ENCODE measurements at regions not wholly inside any gene's neighbourhood (a gene's known extent, or its start where the extent isn't known, plus 50 kb on each side); places are given as distances from the start of the nearest gene placed in this dataset.

DNA sequence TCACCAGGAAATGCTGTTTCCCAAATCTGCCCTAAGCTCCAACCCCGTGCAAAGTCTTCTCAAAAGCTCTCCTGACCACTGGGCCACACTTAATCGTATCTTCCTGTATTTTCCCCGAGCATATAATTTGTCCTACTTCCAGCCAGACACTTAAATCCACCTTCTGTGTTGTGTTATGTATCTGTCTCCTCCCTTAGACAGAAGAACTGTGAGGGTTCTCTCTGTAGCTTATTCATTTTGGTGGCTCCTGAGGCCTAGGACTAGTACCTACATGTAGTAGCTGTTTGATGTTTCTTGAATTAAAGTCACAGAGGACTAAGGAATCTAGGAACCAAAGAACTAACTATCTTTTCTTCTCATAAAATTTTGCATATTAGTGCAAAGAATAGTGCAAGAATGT, 292.6 kb downstream of the ALDH8A1 start:
- TF ChIP-seq, protein P1, sequence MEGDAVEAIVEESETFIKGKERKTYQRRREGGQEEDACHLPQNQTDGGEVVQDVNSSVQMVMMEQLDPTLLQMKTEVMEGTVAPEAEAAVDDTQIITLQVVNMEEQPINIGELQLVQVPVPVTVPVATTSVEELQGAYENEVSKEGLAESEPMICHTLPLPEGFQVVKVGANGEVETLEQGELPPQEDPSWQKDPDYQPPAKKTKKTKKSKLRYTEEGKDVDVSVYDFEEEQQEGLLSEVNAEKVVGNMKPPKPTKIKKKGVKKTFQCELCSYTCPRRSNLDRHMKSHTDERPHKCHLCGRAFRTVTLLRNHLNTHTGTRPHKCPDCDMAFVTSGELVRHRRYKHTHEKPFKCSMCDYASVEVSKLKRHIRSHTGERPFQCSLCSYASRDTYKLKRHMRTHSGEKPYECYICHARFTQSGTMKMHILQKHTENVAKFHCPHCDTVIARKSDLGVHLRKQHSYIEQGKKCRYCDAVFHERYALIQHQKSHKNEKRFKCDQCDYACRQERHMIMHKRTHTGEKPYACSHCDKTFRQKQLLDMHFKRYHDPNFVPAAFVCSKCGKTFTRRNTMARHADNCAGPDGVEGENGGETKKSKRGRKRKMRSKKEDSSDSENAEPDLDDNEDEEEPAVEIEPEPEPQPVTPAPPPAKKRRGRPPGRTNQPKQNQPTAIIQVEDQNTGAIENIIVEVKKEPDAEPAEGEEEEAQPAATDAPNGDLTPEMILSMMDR (IDR thresholded peaks at IDR 0.05; ENCODE audit: extremely low read depth in 1 of 2, insufficient read depth in 1 of 2, low read depth in 1 of 2, low read length in 2 of 2): no peak
- TF ChIP-seq JUN (IDR thresholded peaks at IDR 0.05; ENCODE audit: borderline replicate concordance, insufficient read depth, insufficient read length, low read depth) (no peak), POLR2A (IDR thresholded peaks at IDR 0.05; ENCODE audit: low read depth, low read length) (no peak), POLR2AphosphoS5 (IDR thresholded peaks at IDR 0.05; ENCODE audit: insufficient read depth, low read depth, low read length) (no peak), GATA2 (IDR thresholded peaks at IDR 0.05; ENCODE audit: insufficient read depth, insufficient read length, low read depth, low read length) (no peak)
- TF ChIP-seq, protein P2, sequence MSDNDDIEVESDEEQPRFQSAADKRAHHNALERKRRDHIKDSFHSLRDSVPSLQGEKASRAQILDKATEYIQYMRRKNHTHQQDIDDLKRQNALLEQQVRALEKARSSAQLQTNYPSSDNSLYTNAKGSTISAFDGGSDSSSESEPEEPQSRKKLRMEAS (IDR thresholded peaks at IDR 0.05; ENCODE audit: insufficient read depth, insufficient read length): no peak

All from endothelial cell of umbilical vein (primary cell).